NCI-H1436 (cell line): ENCODE measurements at regions not wholly inside any gene's neighbourhood (a gene's known extent, or its start where the extent isn't known, plus 50 kb on each side); places are given as distances from the start of the nearest gene placed in this dataset.

Experiments
- DNase-seq: peaks from one replicate; lab custom pipeline; 2025; lab: John Stamatoyannopoulos, UW

DNA sequence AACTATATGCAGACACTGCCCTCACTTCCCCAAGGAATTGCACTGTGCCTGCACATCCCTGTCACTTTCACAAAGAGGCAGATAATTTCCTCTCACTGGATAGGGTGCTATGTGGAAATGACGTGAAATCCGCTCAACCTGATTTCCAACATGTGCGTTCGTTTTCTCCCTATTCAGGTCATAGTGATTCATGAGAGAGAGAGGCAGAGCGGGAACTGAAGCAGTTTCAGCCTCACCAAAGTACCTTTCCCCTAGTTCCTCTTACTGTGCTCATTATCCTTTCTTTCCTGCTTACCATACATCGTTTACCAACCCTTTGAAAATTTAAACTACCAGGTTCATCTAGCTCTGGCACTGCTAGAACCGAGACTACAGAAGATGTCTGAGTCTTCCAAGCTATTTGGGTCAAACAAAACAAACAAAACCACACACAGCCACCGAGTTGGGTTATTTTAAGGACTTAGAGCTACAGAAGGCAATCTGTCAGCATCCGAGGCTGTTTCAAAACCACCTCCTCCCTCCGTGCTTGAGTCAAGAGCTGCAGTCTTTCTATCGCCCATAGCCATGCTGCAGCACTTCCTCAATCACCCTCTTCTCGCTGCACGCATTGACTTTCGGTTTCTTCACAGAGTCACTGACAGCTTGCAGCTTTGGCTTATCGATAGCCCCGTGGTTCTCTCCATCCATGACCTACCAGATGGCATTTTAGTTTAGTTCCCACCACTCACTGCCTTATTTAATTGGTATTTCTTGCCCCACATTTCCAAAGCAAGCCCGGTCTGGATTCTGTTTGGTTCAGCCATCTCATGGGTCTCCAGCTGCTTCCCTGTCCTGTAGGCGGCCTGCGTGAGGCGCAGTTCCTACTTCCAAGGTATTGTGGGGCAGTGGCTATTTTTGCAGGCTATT lies 1395.8 kb downstream of the EFNB2 start:
- DNase-seq: no peak

DNA sequence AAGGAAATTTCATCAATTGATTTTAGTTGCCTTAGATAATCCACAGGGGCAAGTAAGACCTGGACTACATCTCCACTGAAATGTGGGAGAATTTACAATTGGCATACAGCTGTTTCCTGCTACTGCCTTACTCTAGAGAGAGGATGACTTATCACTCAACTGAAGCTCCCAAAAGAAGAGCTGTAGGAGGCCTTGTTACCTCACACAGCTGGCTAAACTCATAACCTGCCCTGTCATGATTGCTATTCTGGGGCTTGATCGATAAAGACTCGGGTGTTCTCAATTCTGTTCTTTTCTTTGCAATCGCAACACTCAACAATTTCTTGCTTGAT lies 1396.4 kb downstream of the EFNB2 start:
- DNase-seq: no peak

DNA sequence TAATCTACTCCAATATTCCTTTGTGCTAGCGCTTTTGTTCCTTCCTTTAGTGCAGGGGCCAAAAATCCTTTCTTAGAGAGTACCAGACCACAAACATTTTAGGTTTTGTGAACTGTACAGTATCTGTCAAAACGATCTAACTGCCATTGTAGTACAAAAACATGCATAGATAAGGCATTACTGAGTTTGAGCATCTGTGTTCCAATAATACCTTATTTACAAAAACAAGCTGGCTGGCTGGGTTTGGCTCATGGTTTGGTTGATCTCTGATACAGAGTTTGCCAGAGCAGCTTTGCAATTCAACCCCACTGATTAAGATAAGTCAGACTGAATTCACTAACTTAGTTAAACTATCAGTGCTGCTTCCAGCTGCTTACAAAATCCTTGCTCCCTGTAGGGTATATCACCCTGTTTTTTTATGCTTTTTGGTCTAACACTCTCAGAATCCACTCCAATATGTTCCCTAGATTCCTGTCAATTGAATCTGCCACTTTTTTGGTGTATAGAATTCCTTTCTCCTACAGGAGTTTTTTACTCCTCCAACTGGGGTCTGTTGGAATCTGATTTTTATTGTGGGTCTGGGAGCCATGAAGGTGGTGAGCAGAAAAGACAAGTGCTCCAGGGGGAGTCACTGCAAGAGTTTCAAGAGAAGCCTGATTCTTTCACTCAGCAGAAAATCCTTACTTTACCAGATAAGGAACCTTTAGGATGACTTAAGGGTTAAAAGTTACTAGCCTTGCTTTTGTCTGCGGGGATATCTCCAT lies 1399.4 kb downstream of the EFNB2 start:
- no peak for DNase-seq

DNA sequence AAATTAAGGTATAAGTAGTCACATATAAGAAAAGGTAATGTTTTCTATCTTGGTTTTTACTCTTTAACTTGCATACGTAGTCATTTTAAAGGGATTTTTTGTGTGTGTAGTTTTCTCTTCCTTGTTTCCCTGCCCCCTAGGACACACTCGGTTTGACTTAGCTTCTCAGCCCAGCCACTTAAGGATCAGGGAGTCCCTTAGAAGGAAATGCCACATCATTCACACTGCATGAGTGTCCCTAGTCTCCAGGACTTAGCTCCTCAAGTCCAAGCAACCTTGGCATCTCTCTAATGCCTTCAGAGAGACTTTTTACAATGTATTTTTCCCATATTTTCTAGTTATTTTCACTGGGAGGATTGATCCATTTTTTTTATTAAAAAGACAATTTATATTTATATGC lies 1407.7 kb downstream of the EFNB2 start:
- no peak for DNase-seq

DNA sequence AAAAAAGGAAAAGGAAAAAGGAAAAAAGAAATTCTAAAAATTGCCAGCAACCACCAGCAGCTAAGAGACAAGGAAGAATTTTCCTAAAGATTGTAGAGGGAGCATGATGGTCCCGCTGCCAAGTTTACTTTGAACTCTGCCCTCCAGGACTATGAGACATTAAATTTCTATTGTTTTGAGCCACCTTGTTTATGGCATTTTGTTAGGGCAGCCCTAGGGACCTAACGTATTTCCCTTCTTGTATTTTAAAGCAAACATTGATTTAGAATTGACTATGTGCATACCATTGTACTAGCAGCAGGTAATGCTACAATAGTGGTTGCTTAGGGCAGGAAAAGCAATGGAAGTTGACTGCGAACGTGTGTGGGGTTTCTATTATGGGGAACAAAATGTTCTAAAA lies 1414.2 kb downstream of the EFNB2 start:
- no peak for DNase-seq

DNA sequence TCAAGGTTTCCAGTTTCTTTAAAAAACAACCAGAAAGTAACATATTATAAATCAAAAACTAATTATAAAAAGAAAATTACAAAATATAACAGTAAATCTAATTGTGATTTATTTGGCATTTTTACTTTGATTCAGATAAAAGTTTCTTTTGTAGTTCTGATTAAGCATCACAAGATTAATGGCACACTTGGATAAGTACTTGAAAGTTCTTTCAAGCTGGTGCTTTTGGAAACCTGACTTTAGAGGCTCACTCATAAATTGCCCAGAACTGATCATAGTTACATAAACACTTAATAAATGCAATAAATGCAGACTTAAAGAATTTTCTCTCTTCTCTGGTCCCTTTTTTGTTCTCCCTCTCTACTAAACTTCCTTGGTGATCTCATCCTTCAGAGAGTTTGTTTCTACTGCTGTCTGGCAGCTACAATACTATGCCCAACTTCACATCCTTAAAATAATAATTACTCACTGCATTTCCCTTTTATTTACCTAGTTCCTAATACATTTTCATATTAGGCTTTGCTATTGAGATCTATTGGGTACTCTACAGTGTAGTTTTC lies 1417.0 kb downstream of the EFNB2 start:
- DNase-seq: no peak

DNA sequence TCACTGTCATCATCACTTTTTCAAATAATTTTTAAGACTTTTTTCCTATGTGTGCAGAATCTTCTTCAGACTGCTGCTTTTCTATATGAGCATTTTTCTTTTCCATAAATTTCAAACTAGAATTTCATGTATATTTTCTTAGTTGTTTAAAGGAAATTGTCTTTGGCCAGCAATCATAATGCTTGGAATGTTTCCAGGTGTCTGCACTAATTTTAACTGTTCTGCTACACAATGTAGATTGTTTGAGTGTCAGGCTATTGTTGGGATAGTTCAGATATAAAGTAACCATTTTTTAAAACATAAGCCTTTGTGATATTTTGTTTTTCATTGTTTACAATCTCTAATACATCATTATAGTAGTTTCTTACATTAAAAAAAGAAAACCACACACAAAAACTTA lies 1418.5 kb downstream of the EFNB2 start:
- DNase-seq: no peak

DNA sequence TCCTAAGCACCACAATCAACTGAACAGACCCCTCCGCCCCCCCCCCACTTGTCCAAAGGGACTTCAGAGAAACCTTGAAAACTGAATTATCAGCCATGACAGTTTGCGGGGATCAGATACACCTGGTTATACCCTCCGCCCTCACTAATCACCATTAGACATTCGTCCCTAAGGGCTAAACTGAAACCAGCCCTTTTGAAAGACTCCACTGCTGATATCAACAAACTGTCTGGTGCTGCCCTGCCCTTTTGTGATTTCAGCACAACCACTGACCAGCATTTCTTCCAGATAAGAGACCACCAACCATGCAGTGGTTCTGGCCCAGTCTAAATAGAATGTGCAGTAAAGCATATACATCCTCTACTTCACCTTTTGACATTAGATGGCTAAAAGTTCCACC lies 1422.9 kb downstream of the EFNB2 start:
- no peak for DNase-seq

DNA sequence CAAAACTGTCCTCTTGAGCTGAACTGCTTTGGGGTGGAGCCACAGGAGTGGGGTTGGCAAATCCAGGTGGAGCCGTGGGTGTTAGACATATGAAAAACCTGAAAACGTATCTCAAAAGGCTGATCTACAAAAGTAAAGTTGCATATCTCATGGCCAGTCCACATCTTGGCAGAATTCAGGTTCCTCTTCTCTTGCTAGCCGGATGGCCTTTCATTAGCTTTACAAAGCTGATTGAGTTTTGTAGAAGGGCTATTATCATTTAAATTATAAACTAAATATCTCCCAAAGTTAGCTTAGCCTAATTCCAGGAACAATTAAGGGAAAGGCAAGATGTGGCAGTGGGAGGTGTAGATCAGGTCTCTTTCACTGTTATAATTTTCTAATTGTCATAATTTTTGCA lies 1427.7 kb downstream of the EFNB2 start:
- DNase-seq: no peak

DNA sequence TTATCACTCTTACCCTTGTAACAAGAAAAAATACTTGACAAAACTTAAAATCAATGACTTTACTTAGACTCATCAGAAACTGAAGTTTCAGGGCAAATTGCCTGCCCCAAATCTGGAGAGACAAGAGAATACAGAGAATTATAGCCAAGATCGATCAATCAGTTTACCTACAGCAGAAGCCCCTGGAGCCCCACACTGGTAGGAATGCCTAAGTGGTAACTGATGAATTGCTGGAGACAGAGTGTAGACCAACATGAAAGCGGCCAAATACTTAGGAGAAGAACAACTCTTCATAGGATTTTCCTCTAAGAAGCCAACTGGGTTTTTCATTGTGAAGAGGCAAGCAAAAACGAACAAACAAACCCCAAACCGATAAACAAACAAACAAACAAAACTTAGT lies 1430.0 kb downstream of the EFNB2 start:
- DNase-seq: no peak

DNA sequence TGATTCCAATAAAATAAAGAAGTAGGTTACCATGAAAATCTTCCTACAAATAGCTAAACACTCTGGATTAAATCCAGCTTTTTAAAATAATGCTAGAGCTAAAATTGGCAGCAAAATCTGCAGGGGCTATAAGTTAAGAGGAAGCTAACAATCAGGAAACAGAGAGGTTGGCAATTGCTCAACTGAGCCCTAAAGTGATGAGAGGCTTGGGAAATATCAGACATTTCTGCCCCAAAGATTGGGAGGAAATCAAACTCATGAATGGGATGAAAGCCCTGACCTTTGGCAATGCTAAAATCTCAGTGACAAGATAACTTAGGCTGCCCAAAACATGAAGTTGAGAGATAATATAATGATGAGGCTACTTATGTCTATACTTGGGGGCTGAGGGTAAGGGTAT lies 1437.9 kb downstream of the EFNB2 start:
- no peak for DNase-seq

DNA sequence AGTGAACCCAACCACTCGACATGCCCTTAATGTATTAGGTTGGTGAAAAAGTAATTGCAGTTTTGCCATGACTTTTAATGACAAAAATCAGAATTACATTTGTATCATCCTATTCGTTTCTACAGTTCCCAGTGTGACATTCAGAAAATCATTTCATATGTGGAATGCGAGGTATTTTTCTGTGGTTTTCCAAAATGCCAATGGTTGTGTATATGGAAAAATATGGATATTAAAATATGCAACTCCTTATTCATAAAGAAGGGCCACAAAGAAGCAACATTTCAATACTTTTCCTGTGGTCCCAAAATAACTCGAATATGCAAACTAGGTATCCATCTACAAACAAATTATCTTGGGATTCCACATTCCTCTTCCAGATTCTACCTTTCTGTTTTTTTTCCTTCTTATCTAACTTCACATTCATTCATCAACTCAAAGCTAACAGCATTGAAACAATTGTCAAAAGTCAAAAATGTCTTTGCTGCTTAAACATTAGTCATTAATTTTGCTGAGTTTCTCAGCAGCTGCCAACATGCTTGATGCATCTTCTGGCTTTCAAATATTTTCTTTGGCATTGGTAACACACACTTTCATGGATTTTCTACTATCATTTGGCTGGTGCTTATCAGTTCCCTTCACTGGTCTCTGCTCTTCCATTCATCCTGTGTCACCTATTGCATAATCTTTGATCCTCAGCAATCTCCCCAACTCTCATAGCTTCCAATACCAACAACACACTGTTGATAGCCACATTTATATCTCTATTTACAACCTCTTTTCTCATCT lies 1445.4 kb downstream of the EFNB2 start:
- DNase-seq: no peak

DNA sequence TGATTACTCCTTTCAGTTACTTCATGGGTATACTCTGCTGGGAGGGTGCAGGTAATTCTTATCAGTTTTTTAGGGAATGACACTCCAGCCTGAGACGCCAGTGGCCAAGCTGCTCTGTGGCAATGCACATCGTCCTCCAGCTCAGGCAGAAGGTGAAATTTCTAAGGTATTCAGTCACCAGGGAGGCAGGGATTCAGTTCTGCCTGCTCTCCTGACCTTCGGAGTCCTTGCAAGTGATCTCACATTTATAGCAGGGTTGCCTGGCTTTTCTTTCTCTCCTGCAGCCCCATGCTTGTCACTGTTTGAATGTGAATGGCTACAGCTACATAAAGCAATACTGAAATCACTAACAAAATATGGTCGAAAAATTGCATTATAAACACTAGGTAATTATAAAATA lies 1447.5 kb downstream of the EFNB2 start:
- no peak for DNase-seq

DNA sequence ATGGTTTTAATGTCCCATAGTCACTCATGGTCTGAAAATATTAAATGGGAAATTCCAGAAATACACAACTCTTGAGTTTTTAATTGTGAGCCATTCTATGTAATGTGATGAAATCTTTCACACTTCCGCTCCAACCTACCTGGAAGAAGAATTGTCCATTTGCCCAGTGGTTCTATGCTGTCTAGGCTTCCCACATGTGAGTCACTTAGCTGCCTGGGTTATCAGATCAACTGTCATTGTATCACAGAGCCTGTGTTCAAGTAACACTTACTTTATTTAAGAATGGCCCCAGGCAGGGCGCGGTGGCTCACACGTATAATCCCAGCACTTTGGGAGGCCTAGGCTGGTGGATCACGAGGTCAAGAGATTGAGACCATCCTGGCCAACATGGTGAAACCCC lies 1450.5 kb downstream of the EFNB2 start:
- DNase-seq: no peak

DNA sequence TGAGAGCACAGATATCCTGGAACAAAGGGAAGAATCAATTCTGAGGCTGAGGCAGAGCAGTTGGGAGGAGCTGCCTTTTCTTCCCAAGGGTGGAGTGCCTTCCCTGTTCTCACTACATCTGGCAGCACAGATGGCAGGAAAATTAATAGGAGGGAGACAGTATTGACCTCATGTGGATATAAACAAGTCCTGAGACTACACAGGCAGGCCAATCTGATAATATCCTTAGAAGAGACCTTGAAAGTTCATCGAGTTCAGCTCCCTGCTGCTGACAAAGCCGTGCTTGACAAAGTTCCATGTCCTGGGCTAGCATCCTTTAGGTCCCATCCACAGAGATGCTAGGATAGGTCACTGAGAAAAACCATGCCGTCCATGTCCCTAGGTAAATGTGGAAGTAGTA lies 1451.5 kb downstream of the EFNB2 start:
- no peak for DNase-seq

DNA sequence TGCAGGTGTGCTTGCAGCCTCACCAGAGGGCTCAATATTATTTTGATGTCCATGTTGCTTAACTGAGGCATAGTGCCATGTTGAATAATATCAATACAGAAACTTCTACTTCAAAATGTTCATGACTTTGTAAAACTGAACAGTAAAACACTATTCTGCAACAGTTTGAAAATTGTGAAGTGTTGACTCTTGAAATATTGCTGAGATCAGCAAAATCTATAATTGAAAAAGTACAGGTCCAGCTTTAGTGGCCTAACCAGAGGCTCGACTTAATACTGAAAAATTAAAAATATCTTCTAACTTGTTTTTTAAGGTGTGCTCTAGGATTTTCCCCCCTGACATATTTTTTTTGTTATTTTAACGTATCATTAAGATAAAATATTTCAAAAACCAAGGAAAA lies 1460.7 kb downstream of the EFNB2 start:
- no peak for DNase-seq

DNA sequence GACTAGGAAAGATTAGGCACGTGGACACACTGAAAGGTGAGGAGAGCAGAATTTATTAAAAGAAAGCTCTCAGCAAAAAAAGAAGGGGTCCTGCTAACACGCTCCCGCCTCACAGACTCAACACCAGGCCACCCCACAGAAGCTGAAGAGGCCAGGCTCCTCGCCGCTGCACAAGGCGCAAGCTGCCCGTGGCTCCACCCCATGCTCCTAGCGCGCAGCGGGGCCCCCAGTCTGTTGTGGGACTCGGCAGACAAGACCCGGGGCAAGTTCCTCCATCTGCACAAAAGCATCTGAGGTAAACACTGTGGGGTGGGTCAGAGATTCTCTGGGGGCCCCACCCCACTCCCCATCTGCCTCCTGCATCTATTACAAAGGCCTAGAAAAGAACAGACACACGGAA lies 1462.4 kb downstream of the EFNB2 start:
- no peak for DNase-seq

DNA sequence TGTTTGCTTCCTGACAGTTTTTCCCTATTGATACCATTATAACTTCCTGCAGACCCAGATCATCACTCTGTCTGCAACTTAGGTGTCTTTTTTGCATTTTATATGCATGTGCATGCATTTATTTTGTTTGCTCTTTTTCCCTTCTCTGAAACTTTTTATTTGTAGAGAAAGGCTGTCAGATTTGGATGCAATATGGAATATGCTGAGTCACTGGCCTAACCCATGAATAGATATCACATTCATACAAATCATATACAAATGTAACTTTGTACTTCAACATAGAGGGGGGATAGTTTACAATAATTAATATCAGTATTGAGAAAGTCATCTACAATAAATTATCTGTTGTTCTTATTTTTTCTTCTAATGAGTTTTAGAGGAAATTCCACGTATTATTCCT lies 1465.0 kb downstream of the EFNB2 start:
- no peak for DNase-seq

DNA sequence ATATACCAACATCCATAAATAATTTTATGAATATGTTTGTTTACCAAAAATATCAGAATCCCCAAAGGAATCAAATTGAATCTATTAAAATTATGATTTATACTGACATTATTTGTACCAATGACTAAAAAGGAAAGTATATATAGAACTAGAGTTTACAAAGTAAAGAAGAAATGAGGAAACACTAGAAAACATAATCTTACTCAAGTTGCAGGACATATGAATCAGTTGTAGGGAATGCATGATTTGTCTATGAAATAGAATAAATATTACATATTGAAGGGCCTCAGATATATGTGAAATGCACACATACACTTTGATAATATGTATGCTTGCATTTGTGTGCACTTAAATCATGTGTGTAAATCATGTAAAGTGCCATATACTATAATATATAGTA lies 1466.4 kb downstream of the EFNB2 start:
- DNase-seq: no peak

DNA sequence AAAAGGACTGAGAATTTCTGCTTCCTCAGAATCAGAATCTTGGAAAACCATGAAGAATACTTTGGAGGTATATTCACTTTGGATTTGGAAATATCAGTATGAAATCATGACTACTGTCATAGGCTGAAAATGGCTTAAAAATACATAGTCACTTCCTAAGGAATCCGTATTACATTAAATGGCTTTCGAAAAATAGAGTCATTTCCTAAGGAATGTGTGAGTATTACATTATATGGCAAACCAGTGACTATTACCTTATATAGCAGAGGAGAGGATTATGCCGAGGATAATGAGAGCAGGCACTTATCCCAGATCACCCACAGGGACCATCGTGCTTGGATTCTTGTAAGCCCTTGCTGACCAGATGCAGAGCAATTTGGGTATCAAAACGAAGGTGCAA lies 1471.8 kb downstream of the EFNB2 start:
- no peak for DNase-seq

DNA sequence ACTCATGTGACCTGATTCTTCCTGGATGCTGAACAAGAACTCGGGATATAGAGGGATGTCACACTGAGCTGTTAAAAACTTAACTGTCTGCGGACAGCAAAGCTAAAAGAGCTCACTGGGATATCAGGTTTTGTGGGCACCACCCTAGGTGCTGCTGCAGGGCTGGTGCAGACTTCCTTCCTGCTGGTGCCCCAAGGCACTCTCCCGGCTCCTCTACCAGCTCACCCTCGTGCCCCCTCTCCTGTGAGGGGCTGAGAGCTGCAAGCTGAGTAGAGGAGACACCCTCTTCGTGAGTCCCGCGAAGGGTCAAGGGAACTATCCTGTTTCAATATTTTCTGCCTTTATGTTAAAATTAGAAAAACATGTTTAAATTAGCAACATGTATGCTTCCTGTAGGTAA lies 1475.7 kb downstream of the EFNB2 start:
- DNase-seq: no peak

DNA sequence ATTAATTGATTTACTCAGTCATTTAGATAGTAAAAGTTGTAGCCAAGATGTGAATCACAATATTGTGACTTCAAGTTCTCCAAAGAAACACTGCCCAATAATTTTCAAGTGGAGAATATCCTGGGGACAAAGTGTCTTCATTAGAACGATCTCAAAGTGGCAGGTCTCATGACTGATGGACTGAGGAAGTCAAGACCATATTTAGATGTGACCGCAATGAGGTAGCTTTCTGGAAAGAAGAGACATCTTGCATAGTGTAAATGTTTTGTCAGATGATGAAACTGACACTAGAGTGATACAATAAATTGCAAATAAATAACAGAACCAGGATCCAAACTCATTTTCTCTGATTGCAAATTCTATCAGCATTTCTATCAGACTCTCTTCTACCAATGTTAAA lies 1476.9 kb downstream of the EFNB2 start:
- no peak for DNase-seq

DNA sequence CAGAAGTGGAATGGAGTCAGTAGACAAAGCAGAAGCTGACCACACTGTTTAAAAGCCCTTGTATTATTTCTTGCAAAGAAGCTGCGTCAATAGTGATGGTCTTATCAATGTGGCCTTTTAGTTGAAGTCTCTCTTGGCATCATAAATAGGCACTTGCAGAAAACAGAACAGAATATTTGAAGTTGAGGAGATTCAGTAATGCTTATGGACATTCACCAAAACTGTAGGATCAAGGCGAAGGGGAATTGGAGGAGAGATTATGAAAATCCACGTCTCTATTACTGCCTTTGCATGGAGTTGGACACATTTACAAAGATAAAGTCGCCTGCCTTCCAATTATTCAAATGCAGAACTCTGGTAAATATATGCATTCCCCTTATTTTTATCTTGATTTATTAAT lies 1482.8 kb downstream of the EFNB2 start:
- DNase-seq: no peak
